ENCODE measurements at regions not wholly inside any gene's neighbourhood (a gene's known extent, or its start where the extent isn't known, plus 50 kb on each side); places are given as distances from the start of the nearest gene placed in this dataset.
A peak's percentile ranks its signal among the peaks of the same experiment; 100 is the strongest.

GRCh38 chr17:77542551-77543490 lies 402.1 kb downstream of the SEC14L1 start (continued):
- TF ChIP-seq, protein P1, sequence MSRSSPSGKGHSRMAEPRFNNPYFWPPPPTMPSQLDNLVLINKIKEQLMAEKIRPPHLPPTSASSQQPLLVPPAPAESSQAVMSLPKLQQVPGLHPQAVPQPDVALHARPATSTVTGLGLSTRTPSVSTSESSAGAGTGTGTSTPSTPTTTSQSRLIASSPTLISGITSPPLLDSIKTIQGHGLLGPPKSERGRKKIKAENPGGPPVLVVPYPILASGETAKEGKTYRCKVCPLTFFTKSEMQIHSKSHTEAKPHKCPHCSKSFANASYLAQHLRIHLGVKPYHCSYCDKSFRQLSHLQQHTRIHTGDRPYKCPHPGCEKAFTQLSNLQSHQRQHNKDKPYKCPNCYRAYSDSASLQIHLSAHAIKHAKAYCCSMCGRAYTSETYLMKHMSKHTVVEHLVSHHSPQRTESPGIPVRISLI (tag by site-specific recombination; IDR thresholded peaks at IDR 0.05) = peak; percentile 85
- TF ChIP-seq ZNF174 (tag by site-specific recombination; IDR thresholded peaks at IDR 0.05) (no peak), PRDM2 (tag by site-specific recombination; IDR thresholded peaks at IDR 0.05; ENCODE audit: borderline replicate concordance) (no peak), ZFP3 (tag by site-specific recombination; IDR thresholded peaks at IDR 0.05; ENCODE audit: low read depth) (no peak), ZNF677 (tag by site-specific recombination; IDR thresholded peaks at IDR 0.05) (no peak), ZNF654 (tag by site-specific recombination; IDR thresholded peaks at IDR 0.05; ENCODE audit: low read depth) (peak; percentile 95), FEZF1 (tag by site-specific recombination; IDR thresholded peaks at IDR 0.05) (no peak; the same call in none of the 2 replicates), ZNF747 (tag by site-specific recombination; IDR thresholded peaks at IDR 0.05) (no peak), ZNF623 (tag by site-specific recombination; IDR thresholded peaks at IDR 0.05) (no peak), SETDB1 (IDR thresholded peaks at IDR 0.05; ENCODE audit: insufficient read length, low read length) (no peak), ZNF19 (tag by site-specific recombination; IDR thresholded peaks at IDR 0.05; ENCODE audit: low read depth) (no peak), ZNF521 (tag by site-specific recombination; IDR thresholded peaks at IDR 0.05) (no peak), ZFP37 (tag by site-specific recombination; IDR thresholded peaks at IDR 0.05) (peak; percentile 88), ZIC2 (tag by site-specific recombination; IDR thresholded peaks at IDR 0.05) (peak; percentile 83), ZNF701 (tag by site-specific recombination; IDR thresholded peaks at IDR 0.05) (no peak), ZNF560 (tag by site-specific recombination; IDR thresholded peaks at IDR 0.05; ENCODE audit: borderline replicate concordance) (no peak), ZBTB8A (tag by site-specific recombination; IDR thresholded peaks at IDR 0.05) (0 out of 2 replicates have a peak, but pooled peaks have one; percentile 28), ZNF146 (tag by site-specific recombination; IDR thresholded peaks at IDR 0.05) (no peak), ZNF121 (tag by site-specific recombination; IDR thresholded peaks at IDR 0.05) (peak; percentile 84), ZNF561 (tag by site-specific recombination; IDR thresholded peaks at IDR 0.05; ENCODE audit: borderline replicate concordance) (0 out of 2 replicates have a peak, but pooled peaks have one; percentile 72)
- TF ChIP-seq, protein P2, sequence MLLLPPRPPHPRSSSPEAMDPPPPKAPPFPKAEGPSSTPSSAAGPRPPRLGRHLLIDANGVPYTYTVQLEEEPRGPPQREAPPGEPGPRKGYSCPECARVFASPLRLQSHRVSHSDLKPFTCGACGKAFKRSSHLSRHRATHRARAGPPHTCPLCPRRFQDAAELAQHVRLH (tag by site-specific recombination; IDR thresholded peaks at IDR 0.05) = no peak
- TF ChIP-seq, protein P3, sequence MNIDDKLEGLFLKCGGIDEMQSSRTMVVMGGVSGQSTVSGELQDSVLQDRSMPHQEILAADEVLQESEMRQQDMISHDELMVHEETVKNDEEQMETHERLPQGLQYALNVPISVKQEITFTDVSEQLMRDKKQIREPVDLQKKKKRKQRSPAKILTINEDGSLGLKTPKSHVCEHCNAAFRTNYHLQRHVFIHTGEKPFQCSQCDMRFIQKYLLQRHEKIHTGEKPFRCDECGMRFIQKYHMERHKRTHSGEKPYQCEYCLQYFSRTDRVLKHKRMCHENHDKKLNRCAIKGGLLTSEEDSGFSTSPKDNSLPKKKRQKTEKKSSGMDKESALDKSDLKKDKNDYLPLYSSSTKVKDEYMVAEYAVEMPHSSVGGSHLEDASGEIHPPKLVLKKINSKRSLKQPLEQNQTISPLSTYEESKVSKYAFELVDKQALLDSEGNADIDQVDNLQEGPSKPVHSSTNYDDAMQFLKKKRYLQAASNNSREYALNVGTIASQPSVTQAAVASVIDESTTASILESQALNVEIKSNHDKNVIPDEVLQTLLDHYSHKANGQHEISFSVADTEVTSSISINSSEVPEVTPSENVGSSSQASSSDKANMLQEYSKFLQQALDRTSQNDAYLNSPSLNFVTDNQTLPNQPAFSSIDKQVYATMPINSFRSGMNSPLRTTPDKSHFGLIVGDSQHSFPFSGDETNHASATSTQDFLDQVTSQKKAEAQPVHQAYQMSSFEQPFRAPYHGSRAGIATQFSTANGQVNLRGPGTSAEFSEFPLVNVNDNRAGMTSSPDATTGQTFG (tag by site-specific recombination; IDR thresholded peaks at IDR 0.05; ENCODE audit: borderline replicate concordance) = no peak
- TF ChIP-seq, protein P4, sequence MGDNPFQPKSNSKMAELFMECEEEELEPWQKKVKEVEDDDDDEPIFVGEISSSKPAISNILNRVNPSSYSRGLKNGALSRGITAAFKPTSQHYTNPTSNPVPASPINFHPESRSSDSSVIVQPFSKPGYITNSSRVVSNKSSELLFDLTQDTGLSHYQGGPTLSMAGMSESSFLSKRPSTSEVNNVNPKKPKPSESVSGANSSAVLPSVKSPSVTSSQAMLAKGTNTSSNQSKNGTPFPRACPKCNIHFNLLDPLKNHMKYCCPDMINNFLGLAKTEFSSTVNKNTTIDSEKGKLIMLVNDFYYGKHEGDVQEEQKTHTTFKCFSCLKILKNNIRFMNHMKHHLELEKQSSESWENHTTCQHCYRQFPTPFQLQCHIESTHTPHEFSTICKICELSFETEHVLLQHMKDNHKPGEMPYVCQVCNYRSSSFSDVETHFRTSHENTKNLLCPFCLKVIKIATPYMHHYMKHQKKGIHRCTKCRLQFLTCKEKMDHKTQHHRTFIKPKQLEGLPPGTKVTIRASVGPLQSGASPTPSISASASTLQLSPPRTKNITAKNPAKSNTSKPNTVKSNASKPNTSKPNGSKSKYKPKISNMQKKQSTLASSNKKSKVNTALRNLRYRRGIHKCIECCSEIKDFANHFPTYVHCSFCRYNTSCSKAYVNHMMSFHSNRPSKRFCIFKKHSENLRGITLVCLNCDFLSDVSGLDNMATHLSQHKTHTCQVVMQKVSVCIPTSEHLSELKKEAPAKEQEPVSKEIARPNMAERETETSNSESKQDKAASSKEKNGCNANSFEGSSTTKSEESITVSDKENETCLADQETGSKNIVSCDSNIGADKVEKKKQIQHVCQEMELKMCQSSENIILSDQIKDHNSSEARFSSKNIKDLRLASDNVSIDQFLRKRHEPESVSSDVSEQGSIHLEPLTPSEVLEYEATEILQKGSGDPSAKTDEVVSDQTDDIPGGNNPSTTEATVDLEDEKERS (tag by site-specific recombination; IDR thresholded peaks at IDR 0.05) = no peak
- TF ChIP-seq, protein P5, sequence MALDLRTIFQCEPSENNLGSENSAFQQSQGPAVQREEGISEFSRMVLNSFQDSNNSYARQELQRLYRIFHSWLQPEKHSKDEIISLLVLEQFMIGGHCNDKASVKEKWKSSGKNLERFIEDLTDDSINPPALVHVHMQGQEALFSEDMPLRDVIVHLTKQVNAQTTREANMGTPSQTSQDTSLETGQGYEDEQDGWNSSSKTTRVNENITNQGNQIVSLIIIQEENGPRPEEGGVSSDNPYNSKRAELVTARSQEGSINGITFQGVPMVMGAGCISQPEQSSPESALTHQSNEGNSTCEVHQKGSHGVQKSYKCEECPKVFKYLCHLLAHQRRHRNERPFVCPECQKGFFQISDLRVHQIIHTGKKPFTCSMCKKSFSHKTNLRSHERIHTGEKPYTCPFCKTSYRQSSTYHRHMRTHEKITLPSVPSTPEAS (tag by site-specific recombination; IDR thresholded peaks at IDR 0.05) = no peak
